ENCODE measurements at regions not wholly inside any gene's neighbourhood (a gene's known extent, or its start where the extent isn't known, plus 50 kb on each side); places are given as distances from the start of the nearest gene placed in this dataset.

DNA sequence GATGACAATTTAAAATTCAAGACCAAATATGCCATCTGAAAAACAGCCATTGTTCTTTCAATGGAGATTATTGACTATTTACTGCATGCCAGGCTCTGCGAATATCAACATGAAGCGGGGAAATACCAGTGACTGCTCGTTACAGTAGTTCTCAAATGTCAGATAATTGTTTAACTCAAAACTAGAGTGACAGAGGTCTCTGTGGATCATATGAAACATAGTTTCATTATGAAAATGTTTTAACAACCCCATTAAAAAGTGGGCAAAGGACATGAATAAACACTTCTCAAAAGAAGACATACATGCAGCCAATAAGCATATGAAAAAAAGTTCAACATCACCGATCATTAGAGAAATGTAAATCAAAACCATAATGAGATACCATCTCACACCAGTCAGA, 50.0 kb upstream of the GPR149 start:
- TF ChIP-seq CTCF (IDR thresholded peaks at IDR 0.05) (no peak), POLR2A (IDR thresholded peaks at IDR 0.05) (no peak)

Measured in lower leg skin (tissue), 3 donors.